GM18502 (cell line): ENCODE measurements at regions not wholly inside any gene's neighbourhood (a gene's known extent, or its start where the extent isn't known, plus 50 kb on each side); places are given as distances from the start of the nearest gene placed in this dataset.
"Not testable (repeated sequence)": the region's sequence is repeated elsewhere in the genome, so short reads cannot be mapped to it uniquely, and the experiment has no call there.

ENCODE experiments used
- ATAC-seq: cut with Tn5 transposase; IDR thresholded peaks from one replicate; pipeline ENCODE4 v1.9.1; 2021; ENCODE audit warnings: mild to moderate bottlenecking; ENCODE audit not compliant: unreplicated experiment, poor library complexity

DNA sequence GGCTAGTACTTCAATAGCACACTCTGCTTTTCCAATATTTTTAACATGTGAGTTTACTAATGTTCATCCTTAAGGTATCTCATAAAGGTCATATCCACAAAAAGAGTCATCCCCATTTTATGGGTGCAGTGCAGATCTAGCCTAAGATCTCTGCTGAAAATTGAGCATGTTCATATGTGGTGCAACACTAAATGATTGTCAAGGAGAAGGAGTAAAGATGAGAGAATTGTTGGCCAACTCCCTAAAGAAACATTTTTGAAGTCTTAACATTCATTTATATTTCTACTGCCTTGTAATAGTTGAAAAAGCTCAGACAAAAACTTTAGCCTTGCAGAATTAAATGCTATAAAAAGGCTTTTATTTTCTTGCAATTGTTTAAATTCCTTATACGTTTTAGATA is 1159.6 kb downstream of the TBL1XR1 start:
- no peak for ATAC-seq

- no peak for ATAC-seq
Observed at GRCh38 chr3:176032043-176032442, 1165.2 kb downstream of the TBL1XR1 start.

GRCh38 chr3:176016203-176016602 is 1157.1 kb downstream of the NAALADL2 start:
- not testable (repeated sequence) for ATAC-seq

GRCh38 chr3:176015228-176015627 is 1156.1 kb downstream of the NAALADL2 start:
- ATAC-seq = not testable (repeated sequence)

DNA sequence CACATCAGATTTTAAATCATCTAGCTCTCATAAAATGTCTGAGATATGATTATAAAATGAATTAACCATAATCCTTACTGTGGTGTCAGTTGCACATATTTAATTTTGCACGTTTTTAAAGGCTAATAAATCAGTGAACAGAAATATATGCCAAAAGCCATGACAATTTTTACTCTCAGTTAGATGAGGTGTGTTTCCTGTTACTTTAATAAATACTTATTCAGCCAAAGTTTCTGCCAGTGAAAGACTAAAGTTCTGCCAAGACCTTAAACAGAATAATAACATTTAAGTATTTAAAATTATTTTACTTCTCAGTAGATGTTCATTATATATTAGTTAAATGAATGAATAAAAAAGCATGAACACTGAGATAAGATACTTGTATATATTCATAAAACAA is 1150.1 kb downstream of the NAALADL2 start:
- no peak for ATAC-seq

- no peak for ATAC-seq
Observed at GRCh38 chr3:176005564-176005963, 1146.4 kb downstream of the NAALADL2 start.

DNA sequence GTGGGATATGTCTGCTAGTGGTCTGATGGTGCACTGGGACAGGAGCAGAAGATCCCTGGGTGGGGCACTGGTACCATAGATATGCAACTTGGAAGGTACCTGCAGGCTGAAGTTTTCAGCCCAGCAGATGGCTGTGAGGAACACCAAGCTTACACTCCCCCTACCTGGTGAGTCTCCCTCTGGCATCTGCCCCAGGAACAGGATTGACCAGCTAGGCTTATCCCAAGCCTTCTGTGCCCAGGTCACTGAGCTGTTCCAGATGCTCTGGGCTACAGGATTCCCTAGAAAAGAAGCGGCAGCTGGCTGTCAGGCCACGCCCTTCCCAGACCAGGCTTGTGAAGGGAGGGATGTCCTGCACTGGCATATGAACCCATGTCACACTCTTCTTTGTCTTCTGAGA is 1130.0 kb downstream of the NAALADL2 start:
- no peak for ATAC-seq

DNA sequence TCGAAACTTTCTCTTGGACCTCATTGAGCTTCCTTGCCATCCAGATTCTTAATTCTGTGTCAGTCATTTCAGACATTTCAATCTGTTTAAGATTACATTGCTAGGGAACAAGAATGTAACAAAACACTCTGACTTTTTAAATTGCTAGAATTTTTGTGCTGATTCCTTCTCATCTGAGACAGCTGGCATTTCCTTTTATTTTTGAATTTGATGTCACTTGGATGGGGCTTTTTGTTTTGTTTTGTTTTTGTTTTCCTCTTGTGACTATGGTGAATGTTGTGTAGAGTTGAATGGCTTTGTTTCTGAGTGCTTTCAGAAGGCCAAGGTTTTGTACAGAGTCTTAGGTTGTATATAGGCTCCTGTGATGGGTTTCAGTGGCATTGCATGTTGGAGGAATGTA is 1129.3 kb downstream of the NAALADL2 start:
- no peak for ATAC-seq

DNA sequence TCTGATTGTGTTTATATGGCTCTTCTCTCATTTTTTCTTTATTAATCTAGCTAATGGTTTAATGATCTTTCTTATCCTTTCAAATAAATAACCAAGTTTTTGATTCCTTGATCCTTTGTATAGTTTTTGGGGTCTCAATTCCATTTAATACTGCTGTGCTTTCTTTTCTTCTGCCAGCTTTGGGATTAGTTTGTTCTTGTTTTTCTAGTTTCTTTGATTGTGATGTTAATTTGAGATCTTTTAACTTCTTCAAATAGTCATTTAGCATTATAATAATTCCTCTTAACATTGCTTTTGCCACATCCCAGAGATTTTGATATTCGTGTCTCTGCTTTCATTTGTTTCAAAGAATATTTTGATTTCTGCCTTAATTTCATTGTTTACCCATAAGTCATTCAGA is 1126.6 kb downstream of the NAALADL2 start:
- no peak for ATAC-seq

DNA sequence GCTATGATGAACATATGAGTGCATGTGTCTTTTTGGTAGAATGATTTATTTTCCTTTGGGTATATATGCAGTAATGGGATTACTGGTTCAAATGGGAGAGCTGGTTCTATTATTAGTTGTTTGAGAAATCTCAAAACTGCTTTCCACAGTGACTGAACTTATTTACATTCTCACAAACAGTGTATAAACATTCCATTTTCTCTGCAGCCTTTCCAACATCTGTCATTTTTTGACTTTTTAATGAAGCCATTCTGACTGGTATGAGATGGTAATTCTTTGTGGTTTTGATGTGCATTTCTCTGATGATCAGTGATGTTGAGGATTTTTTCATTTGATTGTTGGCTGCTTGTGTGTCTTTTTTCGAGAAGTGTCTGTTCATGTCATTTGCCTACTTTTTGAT is 1124.2 kb downstream of the NAALADL2 start:
- ATAC-seq = no peak

- no peak for ATAC-seq
Observed at GRCh38 chr3:175980486-175981090, 1121.5 kb downstream of the NAALADL2 start.

DNA sequence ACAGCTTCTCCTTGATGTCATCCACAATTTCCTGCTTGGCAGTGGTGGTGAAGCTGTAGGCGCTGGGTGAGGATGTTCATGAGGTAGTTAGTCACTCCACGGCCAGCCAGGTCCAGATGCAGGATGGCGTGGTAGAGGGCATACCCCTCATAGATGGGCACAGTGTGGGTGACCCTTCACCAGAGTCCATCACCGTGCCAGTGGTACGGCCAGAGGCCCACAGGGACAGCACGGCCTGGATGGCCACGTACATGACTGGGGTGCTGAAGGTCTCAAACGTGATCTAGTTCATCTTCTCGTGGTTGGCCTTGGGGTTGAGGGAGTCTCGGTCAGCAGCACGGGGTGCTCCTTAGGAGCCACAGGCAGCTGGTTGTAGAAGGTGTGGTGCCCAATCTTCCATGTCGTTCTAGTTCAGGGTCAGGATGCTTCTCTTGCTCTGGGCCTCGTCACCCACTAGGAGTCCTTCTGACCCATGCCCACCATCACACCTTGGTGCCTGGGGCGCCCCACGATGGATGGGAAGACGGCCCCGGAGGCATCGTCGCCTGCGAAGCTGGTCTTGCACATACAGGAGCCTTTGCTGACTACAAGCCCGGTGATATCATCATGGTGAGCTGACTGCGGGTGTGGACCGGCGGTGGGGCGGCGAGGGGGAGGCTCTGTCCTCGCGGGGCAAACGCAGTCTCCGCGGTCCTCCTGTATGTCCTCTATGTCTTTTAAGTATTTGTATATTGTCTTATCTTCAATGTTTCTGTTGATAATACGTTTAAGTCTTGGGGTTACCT is 1119.0 kb downstream of the NAALADL2 start:
- ATAC-seq = no peak

- no peak for ATAC-seq
Observed at GRCh38 chr3:175969456-175969855, 1110.3 kb downstream of the NAALADL2 start.

DNA sequence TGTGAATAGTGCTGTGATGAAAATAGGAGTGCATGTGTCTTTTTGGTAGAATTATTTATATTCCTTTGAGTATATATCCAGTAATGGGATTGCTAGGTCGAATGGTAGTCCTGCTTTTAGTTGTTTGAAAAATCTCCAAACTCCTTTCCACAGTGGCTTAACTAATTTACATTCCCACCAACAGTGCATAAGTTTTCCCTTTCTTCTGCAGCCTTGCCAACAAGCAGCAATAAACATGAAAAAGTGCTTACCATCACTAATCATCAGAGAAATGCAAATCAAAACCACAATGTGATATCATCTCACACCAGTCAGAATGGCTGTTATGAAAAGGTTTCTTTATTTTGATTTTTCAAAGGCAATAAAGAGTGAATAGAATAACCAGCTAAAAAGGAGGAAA is 1105.9 kb downstream of the NAALADL2 start:
- ATAC-seq = no peak

DNA sequence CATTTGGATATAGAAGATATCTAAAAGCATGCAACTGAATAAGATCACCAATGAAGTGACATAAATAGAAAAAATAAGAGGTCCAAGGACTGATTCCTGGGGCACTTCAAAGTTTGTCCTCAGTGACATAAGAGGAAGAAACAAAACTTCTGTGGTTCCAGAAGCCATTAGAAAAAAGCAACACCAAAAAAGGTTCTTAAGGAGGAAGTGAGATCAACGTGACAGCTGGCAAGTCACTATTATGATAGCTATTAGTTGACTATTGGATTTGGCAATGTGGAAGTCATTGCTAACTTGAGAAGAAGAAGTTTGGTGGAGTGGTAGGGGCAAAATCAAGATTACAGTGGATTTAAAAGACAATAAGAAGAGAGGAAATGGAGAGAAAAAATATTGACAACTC is 1098.3 kb downstream of the NAALADL2 start:
- no peak for ATAC-seq

- no peak for ATAC-seq
Observed at GRCh38 chr3:175956964-175957363, 1097.8 kb downstream of the NAALADL2 start.

DNA sequence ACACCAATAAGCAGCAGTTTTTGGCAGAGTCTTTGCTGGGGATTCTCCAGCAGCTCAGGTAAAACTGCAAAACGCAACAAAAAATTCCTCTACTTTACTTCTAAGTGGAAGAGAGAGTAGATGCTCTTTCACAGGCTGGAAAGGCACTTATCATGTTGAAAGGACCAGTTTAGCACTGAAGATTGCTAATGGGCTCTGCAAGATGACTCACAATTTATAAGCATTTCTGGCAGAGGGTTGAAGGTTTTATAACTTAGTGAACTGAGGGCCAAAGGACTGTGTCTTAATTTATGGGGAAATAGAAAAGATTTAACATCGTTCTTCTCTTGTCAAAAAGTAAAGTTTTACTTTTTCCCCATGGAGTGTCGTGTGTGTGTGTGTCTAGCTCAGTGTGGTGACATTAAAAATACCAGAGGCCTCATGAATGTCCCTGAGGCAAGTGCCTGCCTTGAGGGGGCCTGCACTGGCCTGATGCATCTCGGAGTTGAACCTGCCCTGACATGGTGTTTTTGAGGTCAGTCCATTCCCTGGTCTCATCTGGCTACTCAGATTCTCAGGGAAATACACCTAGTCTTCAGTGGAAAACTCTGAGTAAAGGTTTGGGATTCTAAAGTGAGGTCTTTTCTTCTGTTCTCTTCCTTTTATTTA is 1092.0 kb downstream of the NAALADL2 start:
- no peak for ATAC-seq

- no peak for ATAC-seq
Observed at GRCh38 chr3:175948041-175948440, 1088.9 kb downstream of the NAALADL2 start.

GRCh38 chr3:175941352-175941751 is 1082.2 kb downstream of the NAALADL2 start:
- ATAC-seq = no peak

DNA sequence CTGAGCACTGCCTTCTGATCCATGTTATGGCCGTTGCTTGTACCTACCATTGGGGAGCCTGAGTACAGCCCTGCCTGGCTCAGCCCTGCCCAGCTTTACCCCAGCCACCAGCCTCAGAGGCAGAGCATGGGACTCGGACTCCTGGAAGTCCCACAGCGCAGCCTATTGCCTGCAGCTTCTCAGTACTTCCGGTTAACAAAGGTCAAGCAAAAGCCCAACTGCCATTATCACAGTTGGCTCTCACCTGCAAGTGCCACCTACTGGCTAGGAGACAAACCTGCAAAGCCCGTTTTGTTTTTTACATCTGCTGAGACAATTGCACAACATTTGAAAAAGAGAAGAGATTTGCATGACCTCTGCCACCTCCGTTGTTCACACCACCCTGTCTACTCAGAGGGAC is 1081.7 kb downstream of the NAALADL2 start:
- ATAC-seq = no peak

GRCh38 chr3:175940243-175940642 is 1081.1 kb downstream of the NAALADL2 start:
- no peak for ATAC-seq

- not testable (repeated sequence) for ATAC-seq
Observed at GRCh38 chr3:175937367-175937766, 1078.2 kb downstream of the NAALADL2 start.
